Liver (tissue), 8 donors: ENCODE measurements at regions not wholly inside any gene's neighbourhood (a gene's known extent, or its start where the extent isn't known, plus 50 kb on each side); places are given as distances from the start of the nearest gene placed in this dataset.

Experiments used
- DNase-seq: peaks from one replicate; pipeline ENCODE4 v3.0.0-alpha.2; 2017; ENCODE audit warnings: low spot score
- H3K27ac ChIP-seq, 2 donors: one replicate each; pipeline ENCODE4 v1.7.0; 2013; ENCODE audit warnings: inconsistent platforms in 2 of 2, low read length in 2 of 2, control low read depth in 1 of 2, low read depth in 1 of 2, mild to moderate bottlenecking in 1 of 2
- H3K27me3 ChIP-seq, 4 donors: one replicate each; pipeline versions ENCODE4 v1.6.1 to v1.7.0; 2013; ENCODE audit warnings: low read length in 3 of 4, inconsistent platforms in 1 of 4, mild to moderate bottlenecking in 1 of 4, moderate library complexity in 1 of 4; ENCODE audit not compliant: control insufficient read depth in 4 of 4, insufficient read depth in 4 of 4
- H3K36me3 ChIP-seq, 4 donors: one replicate each; pipeline versions ENCODE4 v1.6.1 to v1.7.0; 2013; ENCODE audit warnings: low read length in 3 of 4, mild to moderate bottlenecking in 3 of 4, low read depth in 1 of 4, moderate library complexity in 1 of 4; ENCODE audit not compliant: control insufficient read depth in 4 of 4, insufficient read depth in 3 of 4
- H3K4me1 ChIP-seq, 4 donors: one replicate each; pipeline versions ENCODE4 v1.6.1 to v1.7.0; 2013; ENCODE audit warnings: low read length in 3 of 4, mild to moderate bottlenecking in 3 of 4, moderate library complexity in 1 of 4; ENCODE audit not compliant: control insufficient read depth in 4 of 4, insufficient read depth in 4 of 4
- H3K4me3 ChIP-seq, 3 donors: one replicate each; pipeline versions ENCODE4 v1.6.1 to v1.7.0; 2013; ENCODE audit warnings: low read length in 3 of 3, control low read depth in 1 of 3, low read depth in 1 of 3, mild to moderate bottlenecking in 1 of 3
- H3K9ac ChIP-seq, 2 donors: one replicate each; pipeline ENCODE4 v1.7.0; 2013; ENCODE audit warnings: low read length in 2 of 2, mild to moderate bottlenecking in 2 of 2, moderate library complexity in 2 of 2, control low read depth in 1 of 2, low read depth in 1 of 2
- H3K9me3 ChIP-seq, 4 donors: one replicate each; pipeline versions ENCODE4 v1.6.1 to v1.7.0; 2013; ENCODE audit warnings: low read length in 3 of 4; ENCODE audit not compliant: control insufficient read depth in 4 of 4
- ATF3 ChIP-seq: IDR thresholded peaks from 2 replicates; pipeline ENCODE4 v1.6.1; 2016; ENCODE audit warnings: antibody characterized with exemption
- CTCF ChIP-seq: fragments of 150-350 bp; IDR thresholded peaks from 2 replicates; pipeline ENCODE4 v1.5.1; 2017; ENCODE audit warnings: improper control_type of control experiment, low read depth, low read length; ENCODE audit not compliant: missing input control
- EGR1 ChIP-seq, 2 donors: IDR thresholded peaks; 2 replicates each; pipeline ENCODE4 v1.6.1; 2016 to 2018; ENCODE audit warnings: antibody characterized with exemption in 2 of 2, low read depth in 2 of 2
- FOXA1 ChIP-seq: IDR thresholded peaks from 2 replicates; pipeline ENCODE4 v1.6.1; 2016; ENCODE audit warnings: antibody characterized with exemption
- FOXA2 ChIP-seq: IDR thresholded peaks from 2 replicates; pipeline ENCODE4 v1.6.1; 2016; ENCODE audit warnings: antibody characterized with exemption
- GABPA ChIP-seq, 2 donors: IDR thresholded peaks in 1 of 2; conservative IDR thresholded peaks in 1 of 2; 2 replicates each; pipeline ENCODE4 v1.6.1; 2016; ENCODE audit warnings: antibody characterized with exemption in 2 of 2, mild to moderate bottlenecking in 1 of 2, moderate library complexity in 1 of 2
- HNF4A ChIP-seq, 2 donors: conservative IDR thresholded peaks; 2 replicates each; pipeline ENCODE4 v1.6.1; 2016; ENCODE audit warnings: antibody characterized with exemption in 2 of 2, mild to moderate bottlenecking in 2 of 2
- HNF4G ChIP-seq: IDR thresholded peaks from 2 replicates; pipeline ENCODE4 v1.6.1; 2016; ENCODE audit warnings: antibody characterized with exemption
- JUND ChIP-seq, 2 donors: IDR thresholded peaks; 2 replicates each; pipeline ENCODE4 v1.6.1; 2016; ENCODE audit warnings: antibody characterized with exemption in 2 of 2
- MAX ChIP-seq: IDR thresholded peaks from 2 replicates; pipeline ENCODE4 v1.6.1; 2016; ENCODE audit warnings: antibody characterized with exemption
- NR2F2 ChIP-seq: IDR thresholded peaks from 2 replicates; pipeline ENCODE4 v1.6.1; 2016; ENCODE audit warnings: antibody characterized with exemption
- RAD21 ChIP-seq, 2 donors: IDR thresholded peaks; 2 replicates each; pipeline ENCODE4 v1.6.1; 2016; ENCODE audit warnings: antibody characterized with exemption in 2 of 2, mild to moderate bottlenecking in 2 of 2
- REST ChIP-seq: IDR thresholded peaks from 2 replicates; pipeline ENCODE4 v1.6.1; 2016; ENCODE audit warnings: antibody characterized with exemption, mild to moderate bottlenecking
- RXRA ChIP-seq, 2 donors: IDR thresholded peaks; 2 replicates each; pipeline ENCODE4 v1.6.1; 2017 to 2018; ENCODE audit warnings: antibody characterized with exemption in 2 of 2, mild to moderate bottlenecking in 1 of 2
- SP1 ChIP-seq: IDR thresholded peaks from 2 replicates; pipeline ENCODE4 v1.6.1; 2018; ENCODE audit warnings: antibody characterized with exemption, mild to moderate bottlenecking
- TAF1 ChIP-seq: conservative IDR thresholded peaks from 2 replicates; pipeline ENCODE4 v1.6.1; 2016; ENCODE audit warnings: antibody characterized with exemption, mild to moderate bottlenecking
- YY1 ChIP-seq: IDR thresholded peaks from 2 replicates; pipeline ENCODE4 v1.6.1; 2016; ENCODE audit warnings: antibody characterized with exemption, mild to moderate bottlenecking
- ZBTB33 ChIP-seq: IDR thresholded peaks from 2 replicates; pipeline ENCODE4 v1.6.1; 2016; ENCODE audit warnings: antibody characterized with exemption
- WGBS: extraction: QIAGEN DNeasy Blood & Tissue Kit; methylation state at CpG from one replicate; pipeline ENCODE4 v1.1.7; 2013; 5-methylcytosine and 5-hydroxymethylcytosine counted together
- donor health status: healthy.
- donor health status: healthy.
- donor health status: healthy.
- donor health status: healthy.
- donor health status: healthy.

- Histone ChIP-seq H3K4me3 (no peak overlapping the region), H3K27ac (no peak overlapping the region), H3K9ac (no peak overlapping the region), H3K4me1 (no peaks in the 10 kb centered on the region), H3K36me3 (no peaks in the 10 kb centered on the region), H3K9me3 (no peaks in the 10 kb centered on the region), H3K27me3 (no peaks in the 10 kb centered on the region)
- WGBS = 74% methylated on average over 4 of the region's 4 CpGs
- TF ChIP-seq HNF4A (conservative IDR thresholded peaks at IDR 0.05) (no peak), REST (no peak), SP1 (no peak), FOXA1 (no peak), NR2F2 (no peak), YY1 (no peak), FOXA2 (no peak), ATF3 (no peak), RXRA (IDR thresholded peaks at IDR 0.05) (no peak)
- DNase-seq = no peak
Measured at GRCh38 chr2:234710066-234710465, 213.2 kb upstream of the ARL4C start.

GRCh38 chr2:234708717-234709116, 211.8 kb upstream of the ARL4C start:
- no peak for DNase-seq
- no peaks in the 10 kb centered on the region for H3K36me3 ChIP-seq
- H3K27me3 ChIP-seq = no peaks in the 10 kb centered on the region
- no peaks in the 10 kb centered on the region for H3K4me1 ChIP-seq
- no peaks in the 10 kb centered on the region for H3K9me3 ChIP-seq
- H3K4me3 ChIP-seq = no peak overlapping the region
- TF ChIP-seq JUND (IDR thresholded peaks at IDR 0.05) (no peak), EGR1 (IDR thresholded peaks at IDR 0.05; ENCODE audit: low read depth in 2 of 2) (no peak), YY1 (no peak), TAF1 (no peak), ATF3 (no peak), RXRA (IDR thresholded peaks at IDR 0.05) (no peak), CTCF (no peak), RAD21 (IDR thresholded peaks at IDR 0.05) (no peak), FOXA1 (no peak), REST (no peak), FOXA2 (no peak), ZBTB33 (no peak), MAX (no peak), HNF4G (no peak), GABPA (IDR thresholded peaks at IDR 0.05 in 1 of 2, conservative IDR thresholded peaks at IDR 0.05 in 1 of 2) (no peak), HNF4A (conservative IDR thresholded peaks at IDR 0.05) (no peak), SP1 (no peak)
- no peak overlapping the region for H3K9ac ChIP-seq
- 94% methylated on average over 3 of the region's 3 CpGs for WGBS
- no peak overlapping the region for H3K27ac ChIP-seq
